ENCODE measurements at regions not wholly inside any gene's neighbourhood (a gene's known extent, or its start where the extent isn't known, plus 50 kb on each side); places are given as distances from the start of the nearest gene placed in this dataset.

DNA sequence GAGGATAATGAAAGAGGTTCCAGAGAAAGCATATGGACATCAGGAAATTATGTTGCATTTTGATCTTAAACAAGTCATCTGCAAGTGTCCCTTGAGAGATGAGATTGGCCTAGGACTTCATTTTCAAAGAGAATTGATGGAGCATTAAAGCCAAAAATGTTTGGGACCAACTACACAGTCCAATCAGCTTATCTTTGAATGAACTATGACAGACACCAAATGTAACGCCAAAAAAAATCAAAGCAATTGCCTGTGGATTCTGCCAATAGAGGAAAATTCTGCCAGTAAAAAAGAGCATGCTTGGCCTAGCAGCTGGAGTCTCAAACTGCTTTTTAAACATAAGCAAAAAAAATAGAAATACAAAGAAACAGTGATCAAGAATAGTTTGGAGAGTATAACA is 594.5 kb upstream of the CHAC2 start (continued):
- TF ChIP-seq PRDM4 (tag by site-specific recombination; IDR thresholded peaks at IDR 0.05) (no peak), ZNF426 (tag by site-specific recombination; IDR thresholded peaks at IDR 0.05) (no peak)

DNA sequence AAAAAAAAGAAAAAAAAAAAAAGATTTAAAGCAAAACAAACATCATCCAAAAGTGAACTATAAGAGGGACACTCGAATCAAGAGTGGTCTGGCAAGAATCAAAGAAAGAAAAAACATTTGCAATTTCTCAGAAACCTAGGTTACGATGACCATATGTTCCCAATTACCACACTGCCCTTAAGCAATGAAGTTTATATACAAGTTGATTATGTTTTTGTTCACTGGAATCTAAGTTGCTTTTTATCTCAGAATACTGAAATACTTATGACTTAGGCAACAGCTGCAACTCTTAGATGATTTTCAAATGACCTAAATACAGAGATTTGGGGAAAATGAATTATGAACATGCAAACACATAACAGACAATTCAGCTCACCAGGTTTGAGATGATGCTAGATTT is 597.1 kb upstream of the CHAC2 start:
- Histone ChIP-seq H3K4me3 (ENCODE audit: low read depth, low read length) (no peak overlapping the region), H3K36me3 (ENCODE audit: control insufficient read depth in 2 of 2, insufficient read depth in 1 of 2, low read length in 2 of 2) (no peaks in the 10 kb centered on the region), H3K9me3 (ENCODE audit: control insufficient read depth, insufficient read depth, low read depth, low read length) (no peaks in the 10 kb centered on the region), H3K4me1 (ENCODE audit: control insufficient read depth, insufficient read depth, low read length) (no peaks in the 10 kb centered on the region), H3K27ac (ENCODE audit: extremely low read depth, low read depth, low read length) (no peak overlapping the region)
- ChIA-PET CTCF (no interaction called here), POLR2A (no interaction called here)
- TF ChIP-seq ZFHX2 (tag by site-specific recombination; conservative IDR thresholded peaks at IDR 0.05) (no peak), KLF9 (tag by site-specific recombination; IDR thresholded peaks at IDR 0.05; ENCODE audit: low read depth) (no peak), ZNF555 (tag by site-specific recombination; conservative IDR thresholded peaks at IDR 0.05) (no peak), ZSCAN30 (tag by site-specific recombination; IDR thresholded peaks at IDR 0.05) (no peak), ZNF600 (tag by site-specific recombination; IDR thresholded peaks at IDR 0.05) (no peak), HOXA7 (CRISPR knock-in tag; IDR thresholded peaks at IDR 0.05; ENCODE audit: borderline replicate concordance) (no peak), ZNF24 (tag by site-specific recombination; IDR thresholded peaks at IDR 0.05) (no peak), EGR2 (tag by site-specific recombination; IDR thresholded peaks at IDR 0.05; ENCODE audit: low read depth) (no peak), GLI4 (tag by site-specific recombination; IDR thresholded peaks at IDR 0.05) (no peak), ZNF701 (tag by site-specific recombination; IDR thresholded peaks at IDR 0.05) (no peak), TCF7L2 (IDR thresholded peaks at IDR 0.05; ENCODE audit: borderline replicate concordance, low read depth, low read length) (no peak), ZNF510 (tag by site-specific recombination; IDR thresholded peaks at IDR 0.05; ENCODE audit: insufficient replicate concordance) (no peak)
- TF ChIP-seq, protein P1, sequence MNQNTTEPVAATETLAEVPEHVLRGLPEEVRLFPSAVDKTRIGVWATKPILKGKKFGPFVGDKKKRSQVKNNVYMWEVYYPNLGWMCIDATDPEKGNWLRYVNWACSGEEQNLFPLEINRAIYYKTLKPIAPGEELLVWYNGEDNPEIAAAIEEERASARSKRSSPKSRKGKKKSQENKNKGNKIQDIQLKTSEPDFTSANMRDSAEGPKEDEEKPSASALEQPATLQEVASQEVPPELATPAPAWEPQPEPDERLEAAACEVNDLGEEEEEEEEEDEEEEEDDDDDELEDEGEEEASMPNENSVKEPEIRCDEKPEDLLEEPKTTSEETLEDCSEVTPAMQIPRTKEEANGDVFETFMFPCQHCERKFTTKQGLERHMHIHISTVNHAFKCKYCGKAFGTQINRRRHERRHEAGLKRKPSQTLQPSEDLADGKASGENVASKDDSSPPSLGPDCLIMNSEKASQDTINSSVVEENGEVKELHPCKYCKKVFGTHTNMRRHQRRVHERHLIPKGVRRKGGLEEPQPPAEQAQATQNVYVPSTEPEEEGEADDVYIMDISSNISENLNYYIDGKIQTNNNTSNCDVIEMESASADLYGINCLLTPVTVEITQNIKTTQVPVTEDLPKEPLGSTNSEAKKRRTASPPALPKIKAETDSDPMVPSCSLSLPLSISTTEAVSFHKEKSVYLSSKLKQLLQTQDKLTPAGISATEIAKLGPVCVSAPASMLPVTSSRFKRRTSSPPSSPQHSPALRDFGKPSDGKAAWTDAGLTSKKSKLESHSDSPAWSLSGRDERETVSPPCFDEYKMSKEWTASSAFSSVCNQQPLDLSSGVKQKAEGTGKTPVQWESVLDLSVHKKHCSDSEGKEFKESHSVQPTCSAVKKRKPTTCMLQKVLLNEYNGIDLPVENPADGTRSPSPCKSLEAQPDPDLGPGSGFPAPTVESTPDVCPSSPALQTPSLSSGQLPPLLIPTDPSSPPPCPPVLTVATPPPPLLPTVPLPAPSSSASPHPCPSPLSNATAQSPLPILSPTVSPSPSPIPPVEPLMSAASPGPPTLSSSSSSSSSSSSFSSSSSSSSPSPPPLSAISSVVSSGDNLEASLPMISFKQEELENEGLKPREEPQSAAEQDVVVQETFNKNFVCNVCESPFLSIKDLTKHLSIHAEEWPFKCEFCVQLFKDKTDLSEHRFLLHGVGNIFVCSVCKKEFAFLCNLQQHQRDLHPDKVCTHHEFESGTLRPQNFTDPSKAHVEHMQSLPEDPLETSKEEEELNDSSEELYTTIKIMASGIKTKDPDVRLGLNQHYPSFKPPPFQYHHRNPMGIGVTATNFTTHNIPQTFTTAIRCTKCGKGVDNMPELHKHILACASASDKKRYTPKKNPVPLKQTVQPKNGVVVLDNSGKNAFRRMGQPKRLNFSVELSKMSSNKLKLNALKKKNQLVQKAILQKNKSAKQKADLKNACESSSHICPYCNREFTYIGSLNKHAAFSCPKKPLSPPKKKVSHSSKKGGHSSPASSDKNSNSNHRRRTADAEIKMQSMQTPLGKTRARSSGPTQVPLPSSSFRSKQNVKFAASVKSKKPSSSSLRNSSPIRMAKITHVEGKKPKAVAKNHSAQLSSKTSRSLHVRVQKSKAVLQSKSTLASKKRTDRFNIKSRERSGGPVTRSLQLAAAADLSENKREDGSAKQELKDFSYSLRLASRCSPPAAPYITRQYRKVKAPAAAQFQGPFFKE (tag by site-specific recombination; IDR thresholded peaks at IDR 0.05; ENCODE audit: borderline replicate concordance): no peak

- no peak overlapping the region for H3K4me3 ChIP-seq (ENCODE audit: low read depth, low read length)
- CTCF ChIA-PET: interaction anchor here (0.5 to 0.7 kb wide), 2 partner anchors 21 to 570 kb away, joined by 3 to 6 read pairs; no protein-coding TSS in a partner anchor
- no peak overlapping the region for H3K27ac ChIP-seq (ENCODE audit: extremely low read depth, low read depth, low read length)
- no peaks in the 10 kb centered on the region for H3K36me3 ChIP-seq (ENCODE audit: control insufficient read depth in 2 of 2, insufficient read depth in 1 of 2, low read length in 2 of 2)
- no peaks in the 10 kb centered on the region for H3K9me3 ChIP-seq (ENCODE audit: control insufficient read depth, insufficient read depth, low read depth, low read length)
- no peaks in the 10 kb centered on the region for H3K4me1 ChIP-seq (ENCODE audit: control insufficient read depth, insufficient read depth, low read length)
- POLR2A ChIA-PET: no interaction called here
- TF ChIP-seq TCF7L2 (IDR thresholded peaks at IDR 0.05; ENCODE audit: borderline replicate concordance, low read depth, low read length): no peak
- no peak for TF ChIP-seq ZNF37A (tag by site-specific recombination; IDR thresholded peaks at IDR 0.05)
- no peak for TF ChIP-seq ZNF311 (tag by site-specific recombination; IDR thresholded peaks at IDR 0.05; ENCODE audit: borderline replicate concordance)
- TF ChIP-seq ZNF341 (tag by site-specific recombination; IDR thresholded peaks at IDR 0.05; ENCODE audit: low read depth): no peak
- no peak for TF ChIP-seq GLIS1 (tag by site-specific recombination; IDR thresholded peaks at IDR 0.05)
- TF ChIP-seq PRDM10 (tag by site-specific recombination; IDR thresholded peaks at IDR 0.05): no peak
- TF ChIP-seq SP2 (tag by site-specific recombination; IDR thresholded peaks at IDR 0.05): no peak
- no peak for TF ChIP-seq MEIS1 (CRISPR knock-in tag; IDR thresholded peaks at IDR 0.05; ENCODE audit: borderline replicate concordance)
- no peak for TF ChIP-seq ZNF660 (tag by site-specific recombination; IDR thresholded peaks at IDR 0.05)
Observed at GRCh38 chr2:53167227-53167626, 600.4 kb upstream of the CHAC2 start.
